HCT116 (cell line): ENCODE measurements at regions not wholly inside any gene's neighbourhood (a gene's known extent, or its start where the extent isn't known, plus 50 kb on each side); places are given as distances from the start of the nearest gene placed in this dataset.
A peak's percentile ranks its signal among the peaks of the same experiment; 100 is the strongest.

Source experiments
- ATAC-seq: fragments of 200-7000 bp; cut with Tn5 transposase; 2 replicates; pipeline ENCODE4 v1.9.1; 2020; ENCODE audit warnings: mild to moderate bottlenecking, moderate library complexity
- BruUV-seq: library from RNA; stranded (reverse); fragments of 400-500 nt; replicated peaks from 2 replicates; lab custom pipeline; 2021; lab: Mats Ljungman, UMichigan
- CTCF ChIA-PET: fragments of 300-600 bp; sonication (Branson Sonifier 250); formaldehyde crosslinking; loops from one replicate; lab custom pipeline; 2021; ENCODE audit warnings: antibody characterized with exemption; lab: Charles Lee
- POLR2A ChIA-PET: fragments of 300-600, 350-600 bp; sonication (Branson Sonifier 250); formaldehyde crosslinking; loops from one replicate; lab custom pipeline; 2021; ENCODE audit warnings: antibody characterized with exemption; lab: Charles Lee
- RAD21 ChIA-PET, 2 experiments: fragments of 300-600 bp; sonication (Branson Sonifier 250); formaldehyde crosslinking; loops; one replicate each; lab custom pipeline; 2023; ENCODE audit warnings: low total read pairs in 2 of 2; ENCODE audit not compliant: uncharacterized antibody in 2 of 2, unreplicated experiment in 2 of 2, low non-redundant PET in 1 of 2; lab: Charles Lee
- DNase-seq: peaks from one replicate; pipeline ENCODE4 v3.0.0-alpha.2; 2010; ENCODE audit warnings: low read depth, low spot score
- H2AFZ ChIP-seq: fragments of 200-600 bp; shearing (Covaris generic), sonication (generic); 2 replicates; pipeline ENCODE4 v1.6.1; 2017; ENCODE audit warnings: low read depth, mixed run types, mixed read lengths, antibody characterized with exemption, low read length; ENCODE audit not compliant: poor library complexity, severe bottlenecking
- H3K27ac ChIP-seq: 2 replicates; pipeline ENCODE4 v1.5.1; 2012; ENCODE audit warnings: low read depth, low read length
- H3K27me3 ChIP-seq: fragments of 200-600 bp; sonication (generic); 2 replicates; pipeline ENCODE4 v1.6.1; 2016; ENCODE audit warnings: mixed run types, low read length, mixed read lengths; ENCODE audit not compliant: insufficient read depth
- H3K36me3 ChIP-seq, 2 experiments: fragments of 200-500 bp in 1 of 2; fragments of 200-600 bp in 1 of 2; sonication (Bioruptor generic) in 1 of 2; sonication (generic) in 1 of 2; 2 replicates each; pipeline versions ENCODE4 v1.5.1 to v1.6.1; 2014 to 2016; ENCODE audit warnings: low read length in 2 of 2, inconsistent platforms in 1 of 2, mixed read lengths in 1 of 2, mixed run types in 1 of 2; ENCODE audit not compliant: insufficient read depth in 2 of 2, control insufficient read depth in 1 of 2
- H3K4me1 ChIP-seq, 2 experiments: fragments of 200-600 bp in 1 of 2; sonication (generic) in 1 of 2; 2 replicates each; pipeline versions ENCODE4 v1.5.1 to v1.6.1; 2012 to 2017; ENCODE audit warnings: low read length in 2 of 2, inconsistent platforms in 1 of 2, mild to moderate bottlenecking in 1 of 2, mixed read lengths in 1 of 2, mixed run types in 1 of 2, moderate library complexity in 1 of 2; ENCODE audit not compliant: insufficient read depth in 2 of 2, control insufficient read depth in 1 of 2
- H3K4me2 ChIP-seq: fragments of 200-600 bp; sonication (generic); 2 replicates; pipeline ENCODE4 v1.6.1; 2017; ENCODE audit warnings: mixed run types, low read length, mixed read lengths
- H3K4me3 ChIP-seq, 2 experiments: fragments of 200-600 bp in 1 of 2; sonication (generic) in 1 of 2; replicated peaks in 1 of 2; 2 replicates each; pipeline ENCODE4 v1.5.1; 2011 to 2016; ENCODE audit warnings: low read length in 2 of 2, control low read depth in 1 of 2, low read depth in 1 of 2, mild to moderate bottlenecking in 1 of 2, mixed read lengths in 1 of 2, mixed run types in 1 of 2
- H3K79me2 ChIP-seq: fragments of 200-600 bp; sonication (generic); 2 replicates; pipeline ENCODE4 v1.6.1; 2017; ENCODE audit warnings: mild to moderate bottlenecking, mixed run types, low read length, moderate library complexity, mixed read lengths; ENCODE audit not compliant: insufficient read depth
- H3K9ac ChIP-seq: fragments of 200-600 bp; sonication (generic); 2 replicates; pipeline ENCODE4 v1.6.1; 2016; ENCODE audit warnings: low read length, mixed read lengths
- H3K9me2 ChIP-seq: fragments of 200-600 bp; sonication (generic), shearing (Covaris generic); 2 replicates; pipeline ENCODE4 v1.6.1; 2017; ENCODE audit warnings: mixed run types, mild to moderate bottlenecking, moderate library complexity; ENCODE audit not compliant: insufficient read depth
- H3K9me3 ChIP-seq, 2 experiments: fragments of 200-500 bp in 1 of 2; fragments of 200-600 bp in 1 of 2; sonication (Bioruptor generic) in 1 of 2; sonication (generic) in 1 of 2; 2 replicates each; pipeline ENCODE4 v1.6.1; 2014 to 2017; ENCODE audit warnings: low read length in 2 of 2, mixed read lengths in 2 of 2, inconsistent platforms in 1 of 2, low read depth in 1 of 2, mild to moderate bottlenecking in 1 of 2, mixed run types in 1 of 2, moderate library complexity in 1 of 2; ENCODE audit not compliant: control insufficient read depth in 1 of 2, insufficient read depth in 1 of 2
- H4K20me1 ChIP-seq: fragments of 200-600 bp; sonication (generic), shearing (Covaris generic); 2 replicates; pipeline ENCODE4 v1.6.1; 2017; ENCODE audit warnings: mixed run types, mild to moderate bottlenecking, moderate library complexity; ENCODE audit not compliant: insufficient read depth
- CBX3 ChIP-seq: IDR thresholded peaks from 2 replicates; pipeline ENCODE4 v1.6.1; 2012; ENCODE audit warnings: low read depth
- EGR1 ChIP-seq: IDR thresholded peaks from 2 replicates; pipeline ENCODE4 v1.6.1; 2012; ENCODE audit warnings: low read depth
- ELF1 ChIP-seq: IDR thresholded peaks from 2 replicates; pipeline ENCODE4 v1.6.1; 2012; ENCODE audit warnings: low read depth, borderline replicate concordance
- EZH2 ChIP-seq: fragments of 200-600 bp; sonication (generic); IDR thresholded peaks from 2 replicates; pipeline ENCODE4 v1.6.1; 2017; ENCODE audit warnings: antibody characterized with exemption, mixed run types
- FOSL1 ChIP-seq: IDR thresholded peaks from 2 replicates; pipeline ENCODE4 v1.6.1; 2012; ENCODE audit warnings: low read depth
- JUND ChIP-seq: IDR thresholded peaks from 2 replicates; pipeline ENCODE4 v1.6.1; 2012
- POLR2A ChIP-seq: IDR thresholded peaks from 2 replicates; pipeline ENCODE4 v1.7.0; 2011; ENCODE audit warnings: borderline replicate concordance; ENCODE audit not compliant: insufficient read depth, insufficient read length; ENCODE audit errors: extremely low read depth
- REST ChIP-seq: IDR thresholded peaks from 2 replicates; pipeline ENCODE4 v1.6.1; 2012; ENCODE audit warnings: low read depth
- SP1 ChIP-seq: IDR thresholded peaks from 2 replicates; pipeline ENCODE4 v1.6.1; 2012; ENCODE audit warnings: low read depth
- SRF ChIP-seq: IDR thresholded peaks from 2 replicates; pipeline ENCODE4 v1.6.1; 2012; ENCODE audit warnings: low read depth
- ZBTB33 ChIP-seq: IDR thresholded peaks from 2 replicates; pipeline ENCODE4 v1.6.1; 2011; ENCODE audit warnings: mild to moderate bottlenecking, low read length, moderate library complexity; ENCODE audit not compliant: insufficient replicate concordance; ENCODE audit errors: extremely low read depth
- ZFX ChIP-seq: fragments of 450-650 bp; IDR thresholded peaks from 2 replicates; pipeline ENCODE4 v1.6.1; 2017
- ZNF274 ChIP-seq: fragments of 200-500 bp; sonication (Bioruptor generic); IDR thresholded peaks from 2 replicates; pipeline ENCODE4 v1.6.1; 2014; ENCODE audit warnings: mild to moderate bottlenecking, low read depth, low read length, inconsistent platforms
- intact Hi-C: fragments of 100-400 bp; cut with micrococcal nuclease; formaldehyde crosslinking; loops from 2 replicates; pipeline ENCODE4 v1.10.0; 2022

- ChIA-PET CTCF (no interaction called here), POLR2A (no interaction called here)
- Histone ChIP-seq H3K36me3 (no peaks in the 10 kb centered on the region), H3K27me3 (no peaks in the 10 kb centered on the region), H3K9me2 (no peaks in the 10 kb centered on the region), H3K9ac (no peak overlapping the region), H2AFZ (peak overlapping the region; percentile 75), H3K4me3 (no peak overlapping the region), H4K20me1 (no peaks in the 10 kb centered on the region), H3K79me2 (no peaks in the 10 kb centered on the region), H3K4me1 (peaks cover 0 to 13% of the 10 kb centered on the region in 2 experiments; a peak in 2 of 4 replicates)
- ATAC-seq, result peak; percentile 82
- intact Hi-C loops, result no loop called here
- no TSS peak for BruUV-seq
- TF ChIP-seq REST (no peak), ZFX (no peak), SRF (peak; percentile 47; the same call in 1 of the 2 replicates), JUND (peak; percentile 77), FOSL1 (peak; percentile 87), SP1 (peak; percentile 54; the same call in 1 of the 2 replicates), CBX3 (peak; percentile 66; the same call in 1 of the 2 replicates)
- TF ChIP-seq, all 23 proteins: peak for 5
- DNase-seq, result peak; percentile 61
- Histone ChIP-seq H3K27ac (no peak overlapping the region), H3K4me2 (peak overlapping the region; percentile 41), H3K9me3 (no peaks in the 10 kb centered on the region)
- RAD21 ChIA-PET, result no interaction called here
Observed at GRCh38 chr4:164221631-164222030, 532.3 kb upstream of the SMIM31 start.

- RAD21 ChIA-PET, result no interaction called here
- POLR2A ChIA-PET, result no interaction called here
- no peak for TF ChIP-seq EZH2
- no peak for TF ChIP-seq REST
- TF ChIP-seq EGR1, result no peak
- no peak for TF ChIP-seq ZBTB33
- no peak for TF ChIP-seq POLR2A
- TF ChIP-seq ZNF274, result no peak
- no peak for TF ChIP-seq ELF1
Observed at GRCh38 chr4:164224871-164225270, 529.1 kb upstream of the SMIM31 start.

More at GRCh38 chr4:164224871-164225270, 529.1 kb upstream of the SMIM31 start:
- peaks cover 0 to 13% of the 10 kb centered on the region in 2 experiments; a peak in 2 of 4 replicates for H3K4me1 ChIP-seq
- H2AFZ ChIP-seq, result no peak overlapping the region
- no peaks in the 10 kb centered on the region for H4K20me1 ChIP-seq
- CTCF ChIA-PET, result no interaction called here
- H3K4me3 ChIP-seq, result no peak overlapping the region
- H3K9ac ChIP-seq, result no peak overlapping the region
- no peaks in the 10 kb centered on the region for H3K9me3 ChIP-seq
- no peak overlapping the region for H3K27ac ChIP-seq
- ATAC-seq (no peak), DNase-seq (no peak)
- H3K9me2 ChIP-seq, result no peaks in the 10 kb centered on the region
- no peaks in the 10 kb centered on the region for H3K36me3 ChIP-seq
- no TSS peak for BruUV-seq
- no peaks in the 10 kb centered on the region for H3K79me2 ChIP-seq
- intact Hi-C loops, result no loop called here
- no peak overlapping the region for H3K4me2 ChIP-seq
- no peaks in the 10 kb centered on the region for H3K27me3 ChIP-seq
